HG03159 (cell line): ENCODE measurements at regions not wholly inside any gene's neighbourhood (a gene's known extent, or its start where the extent isn't known, plus 50 kb on each side); places are given as distances from the start of the nearest gene placed in this dataset.
"Not testable (repeated sequence)": the region's sequence is repeated elsewhere in the genome, so short reads cannot be mapped to it uniquely, and the experiment has no call there.

Source experiments
- ATAC-seq: cut with Tn5 transposase; IDR thresholded peaks from one replicate; pipeline ENCODE4 v1.9.1; 2021; ENCODE audit warnings: mild to moderate bottlenecking, moderate library complexity; ENCODE audit not compliant: unreplicated experiment

DNA sequence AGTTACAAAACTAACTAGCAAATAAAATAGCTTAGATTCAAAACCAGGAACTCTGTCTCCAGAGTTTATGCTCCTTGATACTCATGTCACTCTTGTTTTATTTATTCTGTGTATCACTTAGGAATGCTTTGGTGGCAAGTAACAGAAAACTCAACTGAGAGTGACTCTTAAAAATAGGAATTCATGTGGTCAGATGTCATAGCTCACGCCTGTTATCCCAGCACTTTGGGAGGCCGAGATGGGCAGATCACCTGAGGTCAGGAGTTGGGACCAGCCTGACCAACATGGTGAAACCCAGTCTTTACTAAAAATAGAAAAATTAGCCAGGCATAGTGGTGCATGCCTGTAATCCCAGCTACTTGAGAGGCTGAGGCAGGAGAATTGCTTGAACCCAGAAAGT is 252.1 kb downstream of the ENC1 start:
- not testable (repeated sequence) for ATAC-seq

DNA sequence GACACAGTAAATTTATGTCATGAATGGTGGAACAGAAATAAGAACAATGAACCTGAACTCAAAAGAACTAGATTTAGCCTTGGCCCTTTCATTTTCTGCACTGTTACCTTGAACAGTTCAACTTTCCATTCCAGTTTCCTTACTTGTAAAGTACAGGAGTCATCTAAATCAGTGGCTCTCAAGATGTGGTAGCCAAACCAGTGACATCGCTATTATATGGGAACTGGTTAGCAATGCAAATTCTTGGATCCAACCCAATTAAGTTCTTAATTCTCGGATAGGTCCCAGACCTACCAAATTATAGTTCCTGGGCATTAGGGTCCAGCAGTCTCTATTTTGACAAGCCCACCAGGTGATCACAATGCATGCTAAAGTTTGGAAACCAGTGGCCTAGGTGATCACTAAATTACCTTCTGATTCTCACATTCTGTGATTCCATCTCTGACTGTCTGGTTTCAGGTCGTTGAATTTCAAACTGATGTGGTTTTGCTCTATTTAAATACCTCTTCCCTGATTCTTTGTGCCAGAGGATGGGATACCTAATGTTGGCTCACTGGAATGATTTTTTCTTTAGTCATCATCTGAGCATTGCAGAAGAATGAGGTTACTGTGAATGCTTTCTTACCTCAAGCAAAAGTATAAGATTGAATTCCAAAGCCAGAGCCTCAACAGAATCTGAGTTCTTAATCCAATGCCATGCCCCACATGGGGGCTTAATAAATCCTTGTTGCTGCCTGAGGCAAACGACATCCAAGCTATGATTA is 253.8 kb downstream of the ENC1 start:
- ATAC-seq = no peak

DNA sequence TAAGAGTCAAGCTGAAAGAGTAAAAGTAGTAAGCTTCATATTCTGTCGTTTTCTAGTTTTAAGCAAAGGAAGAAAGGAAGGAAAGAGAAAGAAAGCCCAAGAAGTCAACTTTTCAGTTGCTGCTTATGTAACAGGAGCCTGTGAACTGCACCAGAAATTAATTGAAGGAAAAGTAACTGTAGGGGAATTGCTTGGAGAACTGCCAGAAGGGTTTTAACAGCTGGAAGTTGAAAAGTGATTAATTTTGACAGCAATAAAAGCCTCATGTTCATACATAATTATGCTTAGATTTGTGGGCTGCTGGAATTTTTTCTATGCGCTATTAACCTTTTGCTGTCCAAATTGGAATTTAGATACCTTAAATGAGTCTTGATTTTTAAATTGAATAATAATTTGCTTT is 255.7 kb downstream of the ENC1 start:
- ATAC-seq = no peak

DNA sequence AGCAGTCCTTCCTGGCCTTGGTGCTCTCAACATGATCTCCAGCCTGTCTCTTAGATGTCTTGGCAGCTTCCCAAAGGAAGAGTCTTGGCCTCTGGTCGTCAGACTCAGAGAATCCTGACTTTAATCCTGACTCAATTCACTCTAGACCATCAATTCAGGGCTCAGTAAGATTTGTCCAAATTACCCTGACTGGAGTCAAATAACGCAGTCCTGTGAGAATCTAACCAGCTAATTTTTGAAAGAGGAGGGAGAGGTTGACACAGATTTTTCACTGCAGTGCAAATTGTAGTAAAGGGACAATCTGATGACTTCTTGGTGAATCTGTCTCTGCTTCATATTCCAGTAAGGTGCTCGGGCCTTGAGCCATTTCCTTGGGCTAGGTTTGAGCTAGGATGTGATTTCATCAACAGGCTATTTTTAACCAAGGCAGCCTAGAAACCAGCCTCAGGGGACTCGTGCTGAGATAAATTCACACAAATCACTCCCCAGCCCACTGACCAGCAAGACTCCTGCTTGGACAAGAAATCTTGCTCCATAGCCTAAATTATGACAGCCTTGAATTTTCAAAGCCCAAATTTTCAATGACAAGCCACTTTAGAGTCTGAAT is 257.4 kb downstream of the ENC1 start:
- no peak for ATAC-seq

DNA sequence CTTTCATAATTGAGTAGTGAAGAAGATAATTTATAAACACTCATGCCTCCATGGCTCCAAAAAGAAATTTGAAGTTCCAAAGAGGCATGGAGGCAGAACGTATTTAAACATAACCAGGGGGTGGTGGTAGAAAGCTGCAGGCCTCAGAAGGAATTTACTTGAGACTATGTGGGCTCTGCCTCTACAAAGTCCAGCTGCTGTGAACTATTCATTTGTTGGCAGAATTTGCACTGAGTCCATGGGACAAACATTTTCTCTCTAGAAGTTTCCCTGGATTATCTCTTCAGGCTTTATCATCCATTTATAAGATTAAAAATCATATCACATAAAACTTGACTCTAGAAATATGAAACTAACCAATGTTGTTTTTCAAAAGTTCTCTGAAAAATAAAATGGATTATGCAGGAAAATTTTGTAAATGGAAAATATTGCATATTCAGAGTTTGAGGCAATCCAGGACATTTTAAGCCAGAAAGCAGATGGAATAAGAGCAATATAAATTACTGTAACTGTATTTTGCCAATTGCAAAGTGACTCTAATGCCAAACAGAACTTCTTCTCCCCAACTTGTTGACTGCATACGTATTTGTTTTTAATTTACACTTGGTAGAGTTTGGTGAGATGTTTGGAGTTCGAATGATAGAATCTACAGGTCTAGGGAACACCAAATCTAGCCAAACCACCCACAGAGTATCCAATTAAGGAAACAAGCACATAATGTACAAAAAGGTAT is 258.2 kb downstream of the ENC1 start:
- no peak for ATAC-seq

DNA sequence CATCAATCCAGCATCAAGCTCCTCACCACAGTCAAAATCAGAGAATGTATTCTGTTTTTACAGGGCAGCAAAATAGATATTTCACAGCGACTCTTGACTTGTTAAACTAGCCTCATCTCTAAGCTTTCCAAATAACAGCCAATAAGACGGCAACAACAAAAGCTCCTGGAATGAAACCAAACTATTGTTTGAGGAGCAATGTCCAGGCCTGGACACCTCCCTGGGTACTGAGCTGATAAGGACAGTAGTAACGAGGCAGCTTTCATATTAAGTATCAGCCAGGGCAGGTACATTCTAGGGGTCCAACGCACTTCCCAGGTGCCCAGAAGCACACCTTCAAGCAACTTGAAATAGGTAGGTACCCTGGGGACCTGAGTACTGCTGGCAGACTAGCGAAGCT is 260.3 kb downstream of the ENC1 start:
- no peak for ATAC-seq

DNA sequence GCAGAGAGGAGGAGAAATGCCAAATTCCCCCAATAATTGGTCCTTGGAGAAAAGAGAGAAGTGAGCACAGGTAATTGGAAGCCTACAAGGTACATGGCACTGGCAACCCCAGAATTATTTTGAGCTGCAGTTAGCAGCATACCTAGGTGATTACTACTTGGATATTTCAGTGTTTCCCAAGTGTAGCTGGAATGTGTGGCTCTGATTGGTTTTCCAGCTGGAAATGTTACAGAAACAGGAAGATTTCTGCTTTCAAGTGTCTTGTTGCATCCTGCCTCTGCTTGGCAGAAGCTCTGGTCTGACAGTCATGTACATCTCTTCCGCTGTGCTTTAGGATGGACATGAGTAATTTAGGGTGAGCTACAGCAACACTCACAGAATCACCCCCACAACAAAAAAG is 262.1 kb downstream of the ENC1 start:
- no peak for ATAC-seq

DNA sequence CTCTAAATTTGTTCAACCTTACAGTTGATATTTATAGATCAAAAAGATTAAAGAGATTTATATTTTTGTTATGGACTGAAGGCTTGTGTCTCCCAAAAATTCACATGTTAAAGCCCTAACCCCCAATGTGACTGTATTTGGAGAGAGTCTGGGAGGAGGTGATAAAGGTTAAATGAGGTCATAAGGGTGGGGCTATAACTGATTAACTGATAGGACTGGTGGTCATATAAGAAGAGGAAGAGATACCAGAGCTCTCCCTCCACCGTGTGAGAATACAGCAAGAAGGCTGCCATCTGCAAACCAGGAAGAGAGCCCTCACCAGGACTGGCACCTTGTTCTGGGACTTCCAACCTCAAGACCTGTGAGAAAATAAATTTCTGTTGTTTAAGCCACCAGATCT is 264.3 kb downstream of the ENC1 start:
- ATAC-seq = peak; percentile 56

DNA sequence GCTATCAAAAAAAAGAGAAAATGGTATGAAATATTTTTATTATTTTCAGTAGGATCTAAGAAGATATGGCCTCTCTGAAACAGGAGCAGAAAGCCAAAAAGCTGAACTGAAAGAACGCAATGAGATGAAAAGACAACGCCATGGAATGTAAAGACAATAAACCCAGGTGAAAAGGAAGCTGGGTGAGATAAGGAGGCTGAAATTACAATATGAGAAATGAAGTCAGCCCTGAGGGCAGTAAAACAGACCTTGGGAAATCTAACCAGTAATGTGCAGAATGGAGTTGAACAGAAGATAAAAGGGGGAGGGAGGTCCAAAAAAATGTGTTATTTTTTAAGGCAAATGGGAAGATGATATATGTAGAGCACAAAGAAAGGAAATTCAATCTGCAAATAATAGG is 265.3 kb downstream of the ENC1 start:
- no peak for ATAC-seq

DNA sequence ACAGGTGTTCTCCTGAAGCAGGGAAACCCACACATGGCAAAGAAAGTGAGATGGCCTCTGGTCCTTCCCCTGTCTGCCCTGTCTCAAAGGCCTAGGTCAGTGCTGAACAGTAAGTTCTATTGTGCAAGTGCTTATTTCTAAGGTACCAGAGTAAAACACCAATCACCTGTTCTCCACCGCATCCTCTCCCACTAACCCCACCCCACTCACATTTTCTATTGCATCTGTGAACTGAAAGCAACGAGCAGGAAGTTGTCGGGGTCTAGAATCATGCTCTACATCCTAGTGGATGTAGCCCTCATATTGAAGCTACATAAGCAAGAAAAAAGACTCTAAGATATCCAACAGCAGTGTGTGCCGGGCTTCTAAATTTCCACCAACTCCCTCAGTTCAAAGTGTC is 265.9 kb downstream of the ENC1 start:
- no peak for ATAC-seq

DNA sequence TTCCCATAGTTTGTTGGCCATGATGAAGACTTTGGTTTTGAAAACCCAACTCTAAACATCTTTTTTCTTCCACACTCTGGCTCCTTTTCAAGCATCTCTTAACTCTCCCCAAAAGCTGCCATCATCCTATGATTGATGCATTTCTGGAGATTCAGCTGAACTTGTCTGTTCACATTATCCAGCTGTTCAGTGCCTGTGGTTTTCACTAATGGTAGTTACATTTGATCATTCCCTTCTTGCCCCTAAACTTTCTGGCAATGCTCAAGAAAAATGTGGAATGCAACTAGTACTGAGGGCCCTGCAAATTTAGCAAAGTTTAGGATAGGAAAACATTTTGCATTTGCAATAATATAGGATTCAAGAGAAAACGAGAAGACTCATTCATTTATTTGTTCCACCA is 267.5 kb downstream of the ENC1 start:
- no peak for ATAC-seq

DNA sequence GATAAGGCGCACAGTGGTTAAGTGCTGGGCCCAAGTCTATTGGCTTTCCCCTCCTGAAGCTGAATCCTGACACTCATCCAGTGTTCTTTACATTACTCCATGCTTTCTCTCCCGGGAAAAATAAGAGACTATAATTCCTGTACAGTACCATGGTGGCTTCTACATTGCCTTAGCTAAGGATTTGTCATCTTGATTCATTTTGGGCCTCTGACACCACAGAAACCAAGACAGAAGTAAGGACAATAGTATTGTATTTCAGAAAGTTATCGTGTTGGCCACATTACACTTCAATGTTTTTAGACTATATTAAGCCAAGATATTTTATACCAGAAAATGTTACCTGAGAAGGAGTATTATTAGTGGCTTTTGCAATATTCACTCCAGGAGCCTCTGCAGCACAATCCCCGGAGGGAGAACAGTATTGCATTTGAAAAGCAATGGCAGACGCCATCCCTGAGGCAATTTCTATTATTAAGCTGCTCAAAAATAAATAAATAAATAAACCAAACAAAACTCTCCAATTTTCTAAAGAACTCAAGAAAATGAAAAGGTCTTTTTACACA is 267.9 kb downstream of the ENC1 start:
- no peak for ATAC-seq

DNA sequence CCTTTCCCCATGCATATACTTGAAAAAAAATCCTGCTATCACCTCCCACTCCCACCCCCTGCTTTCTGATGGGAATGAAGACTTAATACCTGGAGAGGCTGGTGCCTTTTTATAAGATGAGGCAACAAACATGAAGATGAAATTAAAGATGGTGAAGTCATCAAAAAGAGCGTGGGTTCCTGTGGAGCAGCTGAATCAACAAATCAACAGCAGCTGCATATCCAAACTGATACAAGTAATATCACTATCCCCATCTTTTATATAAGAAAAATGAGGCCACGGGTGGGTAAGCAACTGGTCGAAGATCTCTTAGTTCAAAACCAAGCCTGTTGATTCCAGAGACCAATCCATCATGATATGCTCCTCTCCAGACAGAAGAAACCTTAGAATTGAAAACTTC is 268.5 kb downstream of the ENC1 start:
- no peak for ATAC-seq

DNA sequence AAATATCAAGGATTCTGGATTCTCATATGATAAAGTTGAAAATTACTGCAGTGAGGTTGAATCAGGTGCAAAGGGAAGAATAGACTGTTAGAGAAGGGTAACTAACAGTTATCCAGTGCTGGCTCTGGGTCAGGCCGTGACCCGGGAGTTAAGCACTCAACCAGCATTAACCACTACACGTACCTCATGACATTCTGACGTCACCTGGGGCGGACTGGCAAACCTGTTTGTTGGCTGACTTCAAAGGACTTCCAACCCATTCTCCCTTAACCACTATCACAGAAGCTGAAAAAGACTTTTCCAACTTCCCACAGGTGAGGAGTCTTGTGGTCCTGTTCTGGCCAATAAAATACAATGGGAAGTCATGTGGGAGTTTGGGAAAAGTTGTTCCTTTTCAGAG is 268.9 kb downstream of the ENC1 start:
- no peak for ATAC-seq

DNA sequence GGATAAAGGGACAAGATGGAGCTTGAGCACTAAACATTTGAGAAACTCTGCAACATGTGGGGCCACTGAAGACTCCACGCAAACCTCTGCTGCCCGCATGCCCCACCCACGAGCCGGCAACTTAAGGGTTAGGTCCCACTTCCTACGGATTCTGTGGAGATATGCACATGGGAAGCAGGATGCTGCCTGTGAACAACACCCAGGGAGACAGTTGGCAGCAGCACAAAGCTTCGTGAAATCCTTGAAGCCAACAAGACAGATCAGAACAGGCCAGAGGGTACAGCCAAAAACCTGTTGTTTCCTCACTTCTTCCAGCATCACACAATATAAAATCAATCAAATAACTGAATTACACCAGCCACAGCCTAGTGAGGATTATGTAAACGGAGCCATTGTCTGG is 270.4 kb downstream of the ENC1 start:
- ATAC-seq = no peak

DNA sequence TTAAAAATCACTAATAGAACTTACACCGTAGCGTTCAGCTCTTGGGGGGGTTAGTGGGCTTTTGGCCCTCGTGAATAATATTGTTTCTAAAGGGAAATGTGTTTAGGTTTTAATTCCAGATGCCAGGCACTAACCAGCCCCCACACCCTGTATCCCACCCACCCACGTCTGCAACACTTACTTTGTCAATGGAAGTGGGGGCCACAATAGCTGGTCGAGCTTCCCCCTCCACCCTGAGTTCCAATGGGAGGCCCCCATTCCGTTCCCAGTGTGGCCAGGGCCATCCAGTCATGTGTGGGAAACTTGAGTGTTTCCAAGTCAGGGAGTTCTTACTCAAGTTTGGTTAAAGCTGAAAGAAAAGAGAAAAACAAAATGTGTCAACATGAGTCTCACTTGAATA is 271.4 kb downstream of the ENC1 start:
- no peak for ATAC-seq

DNA sequence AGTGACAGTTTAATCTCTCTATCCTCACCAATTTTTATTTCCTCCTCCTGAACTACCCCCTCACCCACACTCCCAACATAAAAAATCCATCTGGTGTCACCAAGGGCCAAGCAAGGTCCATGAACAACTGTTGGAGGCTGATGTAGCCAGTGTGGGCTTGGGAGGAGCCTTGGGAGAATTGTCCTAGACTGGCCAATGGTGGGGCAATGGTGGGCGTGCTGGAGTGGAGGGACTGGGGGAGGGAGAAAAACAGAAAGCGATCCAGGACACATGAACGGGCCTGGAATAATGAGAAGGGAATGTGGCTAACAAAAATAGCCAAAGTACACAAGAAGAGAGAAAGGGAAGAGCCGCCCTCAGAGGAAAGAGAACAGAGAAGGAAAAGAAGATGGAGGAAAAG is 272.6 kb downstream of the ENC1 start:
- no peak for ATAC-seq

DNA sequence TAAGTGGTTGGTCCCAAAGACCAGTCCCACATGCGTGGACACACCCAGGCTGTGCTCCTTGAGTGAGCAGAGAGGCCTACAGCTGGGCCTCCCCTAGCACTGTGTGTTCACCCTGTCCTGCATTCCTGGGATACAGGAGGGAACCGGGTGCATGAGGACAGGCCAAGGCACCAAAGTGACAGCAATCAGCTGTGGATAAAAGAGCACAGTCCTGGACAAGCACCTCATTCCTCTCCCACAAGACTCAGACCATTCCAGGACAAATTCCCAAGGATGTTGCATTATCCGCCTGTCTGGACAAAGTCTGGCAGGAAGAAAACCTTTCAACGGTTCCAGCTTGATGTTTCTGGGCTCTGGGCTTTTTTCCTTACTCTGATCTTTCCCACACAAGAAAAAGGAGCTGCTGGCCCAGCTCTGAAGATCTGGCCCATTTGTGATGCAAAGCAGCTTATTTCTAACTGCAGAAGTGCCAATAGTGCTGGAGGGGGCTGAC is 273.2 kb downstream of the ENC1 start:
- ATAC-seq = no peak

DNA sequence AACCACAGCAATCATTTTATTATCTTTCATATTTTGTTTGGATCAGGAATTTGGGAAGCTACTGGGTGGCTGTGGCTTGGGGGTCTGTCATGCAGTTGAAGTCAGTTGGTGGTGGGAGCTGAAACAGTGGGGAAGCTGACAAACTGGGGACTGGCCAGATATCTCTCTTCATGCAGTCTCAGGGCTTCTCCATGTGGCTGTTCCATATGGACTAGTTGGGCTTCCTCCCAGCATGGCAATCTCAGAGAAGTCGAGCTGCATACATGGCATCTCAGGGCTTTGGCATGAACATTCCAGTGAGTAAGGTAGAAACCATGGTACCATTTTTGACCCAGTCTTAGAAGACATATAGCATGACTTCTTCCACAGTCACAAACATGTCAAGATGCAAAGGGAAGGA is 274.8 kb downstream of the ENC1 start:
- ATAC-seq = no peak

DNA sequence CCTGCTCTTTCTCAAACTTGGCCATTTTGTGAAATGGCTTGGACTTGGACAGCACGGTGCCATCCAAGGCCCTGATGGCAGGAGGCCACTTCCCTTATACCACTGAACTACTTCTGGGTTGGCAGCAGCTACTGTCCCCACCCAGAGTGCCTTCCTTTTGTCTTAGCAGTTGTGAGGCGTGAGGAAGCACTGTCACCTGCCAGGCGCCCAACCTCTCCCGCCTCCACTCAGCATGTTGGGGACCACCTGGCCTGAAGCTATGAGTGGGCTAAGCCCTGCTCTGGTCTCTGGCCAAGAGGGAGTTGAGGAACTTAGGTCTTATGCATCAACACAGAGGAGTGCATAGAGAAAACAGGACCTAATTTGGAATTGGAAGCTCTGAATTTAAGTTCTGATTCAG is 276.0 kb downstream of the ENC1 start:
- ATAC-seq = no peak

DNA sequence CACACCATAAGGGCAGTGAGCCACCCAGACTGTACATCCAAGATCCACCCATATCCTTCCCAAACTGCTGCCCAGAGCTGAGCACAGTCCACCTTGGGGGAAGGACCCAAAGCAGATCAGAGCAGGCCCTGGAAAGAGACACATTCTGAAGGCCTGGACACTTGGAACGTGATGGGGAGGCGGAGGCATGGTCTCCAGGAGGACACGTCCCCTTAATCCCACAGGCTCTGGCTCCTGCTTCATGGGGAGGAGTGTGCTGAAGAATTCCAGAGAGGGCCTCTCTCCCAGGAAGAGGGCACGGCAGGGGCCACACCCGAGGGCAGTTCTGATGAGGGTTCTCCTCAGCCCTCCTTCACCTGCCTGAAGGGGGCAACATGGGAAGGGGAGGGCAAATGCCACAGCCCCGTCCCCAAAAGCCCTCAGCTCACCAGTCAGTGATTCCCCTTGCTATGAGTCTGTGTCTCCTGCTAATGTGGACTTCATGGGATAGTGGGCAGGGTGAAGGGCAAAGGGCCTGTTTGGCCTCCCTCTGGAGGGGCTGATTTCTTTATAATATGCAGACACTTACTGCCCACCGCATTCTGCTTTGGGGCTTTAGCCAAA is 276.8 kb downstream of the ENC1 start:
- ATAC-seq = no peak
